Left kidney (tissue), 1 donor: ENCODE measurements at regions not wholly inside any gene's neighbourhood (a gene's known extent, or its start where the extent isn't known, plus 50 kb on each side); places are given as distances from the start of the nearest gene placed in this dataset.
A peak's percentile ranks its signal among the peaks of the same experiment; 100 is the strongest.

ENCODE experiments used
- DNase-seq: peaks from one replicate; pipeline ENCODE4 v3.0.0-alpha.2; 2013

GRCh38 chr7:94236960-94237359 is 157.7 kb upstream of the COL1A2 start:
- DNase-seq, result no peak

GRCh38 chr7:94237417-94237816 is 157.3 kb upstream of the COL1A2 start:
- DNase-seq, result no peak

DNA sequence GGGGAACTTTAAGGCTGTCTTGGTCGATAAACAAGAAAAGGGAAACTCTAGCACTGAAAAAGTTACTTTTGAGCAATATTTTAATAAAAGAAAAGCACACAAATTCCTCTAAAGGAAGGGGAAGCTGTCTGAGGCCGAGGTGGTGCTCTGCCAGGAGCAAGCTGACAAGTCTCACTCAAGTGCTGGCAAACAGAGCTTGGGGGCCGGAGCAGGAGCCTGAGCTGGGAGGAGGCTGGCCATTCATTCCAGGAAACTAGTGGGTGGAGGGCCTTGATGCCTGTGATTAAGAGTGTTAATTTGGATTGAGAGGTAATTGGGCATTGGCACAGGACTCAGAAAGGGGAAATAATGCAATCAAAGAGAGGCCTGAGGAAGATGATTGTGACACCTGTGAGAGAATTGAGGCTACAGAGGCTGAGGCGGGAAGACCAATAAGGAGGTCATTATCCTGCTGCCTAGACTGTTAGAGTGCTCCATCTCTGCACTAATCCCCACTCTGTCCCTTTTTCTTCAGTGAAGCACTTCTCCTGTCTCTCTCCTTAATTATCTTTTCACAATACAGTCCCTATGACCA is 154.9 kb upstream of the COL1A2 start:
- no peak for DNase-seq

DNA sequence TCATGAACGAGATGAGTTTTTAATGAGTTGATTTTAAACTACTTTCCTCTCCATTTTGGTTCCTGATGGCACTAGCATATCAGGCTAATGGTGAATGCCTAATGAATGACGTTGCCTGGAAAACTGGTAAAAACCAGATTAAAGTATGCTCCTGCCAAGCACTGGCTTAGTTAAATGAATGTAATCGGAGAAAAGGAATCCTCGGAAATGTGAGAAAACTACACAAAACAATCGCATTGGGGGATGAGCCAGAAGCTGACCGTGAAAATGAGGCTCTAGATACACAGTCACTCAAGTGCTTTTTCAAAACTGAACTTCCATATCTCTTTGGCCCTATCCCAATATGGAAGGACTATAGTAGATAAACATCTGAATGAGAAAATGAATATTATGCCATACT is 153.8 kb upstream of the COL1A2 start:
- no peak for DNase-seq

DNA sequence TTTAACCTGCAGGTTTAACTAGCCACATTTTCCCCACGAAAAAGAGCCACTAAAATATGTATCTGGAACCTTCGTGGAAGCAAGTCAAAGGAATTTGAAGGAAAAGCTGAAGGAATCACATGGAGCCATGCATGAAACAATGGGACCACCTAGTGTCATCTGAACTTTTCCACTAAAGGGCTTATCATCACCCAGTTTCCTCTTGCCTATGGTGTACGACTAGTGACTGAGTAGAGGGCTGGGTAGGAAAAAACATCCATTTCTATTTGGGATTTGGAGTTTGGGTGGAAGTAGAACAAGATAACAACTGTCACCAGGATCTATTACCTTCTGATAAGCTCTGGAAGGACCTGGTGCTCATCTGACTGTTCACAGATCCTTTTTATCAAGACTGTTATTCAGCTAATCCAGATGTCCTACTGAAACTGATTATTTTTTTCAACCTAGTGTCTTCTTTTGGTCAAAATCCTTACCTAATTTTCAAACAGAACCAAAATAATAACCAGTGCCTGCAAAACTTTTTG is 153.2 kb upstream of the COL1A2 start:
- DNase-seq, result no peak

DNA sequence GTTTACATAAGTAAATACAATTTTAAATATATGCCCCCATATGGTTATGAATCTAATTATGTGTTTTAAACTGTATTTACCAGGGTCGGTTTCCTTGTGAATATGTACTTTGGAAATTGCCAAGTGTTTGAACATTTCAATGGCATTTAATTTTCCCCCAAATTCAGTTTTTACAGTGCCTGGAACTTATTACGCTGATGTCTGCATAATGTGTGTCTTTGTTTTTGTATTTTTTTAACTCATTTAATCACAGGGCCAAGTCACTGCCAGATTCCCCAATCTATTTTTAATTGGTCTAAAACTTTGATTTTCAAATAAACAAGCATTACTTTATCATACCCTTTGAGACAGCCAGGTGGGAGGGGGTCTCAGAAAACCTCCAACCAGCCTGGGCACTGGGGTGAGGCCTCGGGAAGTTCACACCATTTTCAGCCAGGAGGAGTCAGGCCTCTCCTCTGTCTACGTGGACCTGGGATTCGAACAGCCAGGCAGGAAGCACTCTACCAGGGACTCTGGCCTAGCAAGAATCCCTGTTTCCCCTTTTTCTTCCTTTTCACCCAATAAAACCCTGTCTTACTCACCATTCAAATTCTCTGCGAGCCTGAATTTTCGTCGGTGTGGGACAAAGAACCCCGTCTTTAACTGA is 151.5 kb upstream of the COL1A2 start:
- no peak for DNase-seq

DNA sequence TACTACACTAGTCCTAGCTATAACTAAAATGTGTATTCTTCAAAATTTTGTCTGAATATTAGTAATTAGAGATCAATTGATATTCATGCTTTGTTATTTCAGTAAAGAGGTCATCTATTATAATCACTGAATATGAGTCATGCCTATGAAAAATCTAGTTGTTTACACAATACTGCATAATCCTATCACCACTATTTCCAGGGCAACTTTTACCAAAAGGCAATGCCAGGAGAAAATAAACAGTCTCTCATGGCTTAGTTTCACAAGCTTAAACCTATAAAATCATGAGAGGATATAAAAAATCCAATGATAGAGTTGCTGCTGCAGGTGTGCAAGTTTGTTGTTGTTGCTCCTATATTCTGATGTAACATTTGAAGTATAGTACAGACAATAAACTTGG is 149.9 kb upstream of the COL1A2 start:
- DNase-seq, result no peak

GRCh38 chr7:94245500-94245899 is 149.2 kb upstream of the COL1A2 start:
- no peak for DNase-seq

DNA sequence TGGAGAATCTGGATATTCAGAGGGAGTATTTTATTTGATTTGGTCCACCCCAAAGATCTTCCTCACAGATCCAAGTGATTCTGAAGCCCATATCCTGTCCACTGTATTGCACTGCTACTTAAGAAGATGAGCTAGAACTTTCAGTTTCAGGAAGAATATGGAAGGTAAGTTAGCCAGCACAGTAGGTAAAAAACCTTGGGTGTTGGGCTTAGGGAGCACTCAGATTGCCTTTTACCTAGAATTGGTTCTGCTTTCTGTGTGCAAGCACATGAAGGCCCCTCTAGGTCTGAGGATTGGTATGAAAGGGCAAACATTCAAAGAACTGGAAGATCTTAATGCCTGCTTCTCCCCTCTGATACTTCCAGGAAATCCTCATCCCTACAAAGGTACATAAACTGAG is 146.7 kb upstream of the COL1A2 start:
- DNase-seq, result no peak

GRCh38 chr7:94249631-94250030 is 145.1 kb upstream of the COL1A2 start:
- no peak for DNase-seq

DNA sequence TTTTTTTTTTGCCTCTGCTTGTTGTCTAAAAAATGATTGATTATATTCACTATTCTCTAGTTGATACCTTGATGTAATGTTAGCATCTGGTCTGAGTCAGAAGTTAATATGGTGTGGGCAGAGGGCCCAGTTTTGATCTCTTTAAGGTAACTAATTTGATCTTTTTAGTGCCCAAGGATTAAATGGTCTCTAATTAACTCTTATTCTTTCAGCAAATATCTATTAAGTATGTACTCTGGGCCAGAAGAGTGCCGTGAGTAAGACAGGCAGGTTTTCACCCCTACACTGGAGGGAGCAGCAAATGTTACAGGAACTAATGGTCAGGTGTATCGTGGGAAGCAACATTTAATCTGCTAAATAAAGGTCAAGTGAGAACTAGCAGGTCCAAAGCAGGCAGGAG is 144.6 kb upstream of the COL1A2 start:
- DNase-seq, result no peak

DNA sequence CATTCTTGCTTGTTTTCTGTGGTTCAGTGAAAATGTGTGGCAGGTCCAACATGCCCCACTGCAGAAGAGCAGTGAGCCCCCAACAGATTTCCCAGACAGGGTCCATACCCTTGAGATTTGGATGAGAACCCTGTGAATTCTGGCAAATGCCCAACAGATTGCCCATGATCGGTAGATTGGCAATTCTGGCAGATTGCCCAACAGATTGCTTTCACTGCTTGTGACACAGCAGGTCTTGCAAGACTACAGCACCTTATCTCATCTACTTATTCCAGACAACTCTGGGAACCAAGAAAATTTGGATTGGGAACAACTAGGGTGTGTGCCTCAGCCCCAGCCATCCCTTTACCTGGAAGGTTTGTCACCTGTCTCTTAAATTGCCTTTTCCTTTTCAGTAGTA is 143.7 kb upstream of the COL1A2 start:
- no peak for DNase-seq

DNA sequence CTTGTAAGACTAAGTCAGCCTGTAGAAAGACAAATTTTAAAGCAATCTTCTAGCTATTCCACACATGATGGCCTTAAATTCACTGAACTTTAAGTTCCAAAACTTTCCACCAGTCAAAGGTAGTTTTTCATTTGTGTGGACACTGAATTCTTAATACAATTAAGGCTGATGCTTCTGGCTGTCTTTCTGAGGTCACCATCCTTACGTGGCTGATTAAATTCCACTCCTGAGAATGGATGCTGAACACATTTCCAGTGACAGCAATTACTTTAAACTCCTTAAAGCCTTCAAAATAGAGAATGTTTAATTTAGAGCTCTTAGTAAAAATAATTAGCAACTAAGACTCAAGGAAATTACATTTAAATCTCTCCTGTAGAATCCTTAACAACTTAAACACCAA is 142.6 kb upstream of the COL1A2 start:
- no peak for DNase-seq

DNA sequence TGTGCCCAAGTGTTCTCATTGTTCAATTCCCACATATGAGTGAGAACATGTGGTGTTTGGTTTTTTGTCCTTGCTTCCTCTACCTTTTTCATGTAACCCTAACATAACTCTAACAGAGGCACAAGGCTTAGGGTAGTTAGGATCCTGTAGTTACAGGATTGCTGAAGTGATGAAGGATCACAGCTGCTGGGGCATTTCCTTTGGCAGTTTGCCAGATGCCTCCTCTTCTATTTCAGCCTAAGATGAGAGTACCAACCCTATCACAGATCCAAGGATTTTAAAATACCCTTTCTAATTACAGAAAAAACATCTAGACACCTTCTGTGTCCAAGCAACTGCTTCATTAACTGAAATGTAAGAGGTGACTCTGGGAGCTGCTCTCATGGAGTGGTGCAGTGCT is 141.7 kb upstream of the COL1A2 start:
- no peak for DNase-seq

DNA sequence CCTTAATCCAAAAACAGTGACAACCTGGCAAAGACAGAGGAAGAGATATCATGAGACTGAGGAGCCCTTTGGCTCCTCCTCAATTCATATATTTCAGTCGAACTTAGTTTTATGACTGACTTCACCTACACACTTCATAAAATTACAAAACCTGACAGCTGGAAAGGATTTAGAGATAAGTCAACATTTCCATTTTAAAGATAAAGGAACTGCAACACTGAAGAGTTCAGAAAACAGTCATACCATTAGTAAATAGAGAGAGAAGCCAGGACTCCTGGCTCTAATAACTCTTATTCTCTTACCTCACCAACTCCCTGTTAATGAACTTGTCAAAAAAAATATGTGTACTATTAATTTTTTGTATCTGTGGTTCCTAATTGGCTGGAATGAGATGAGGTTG is 141.0 kb upstream of the COL1A2 start:
- DNase-seq, result no peak

GRCh38 chr7:94258418-94259300 is 136.0 kb upstream of the COL1A2 start:
- peak; percentile 19 for DNase-seq

- no peak for DNase-seq
Measured at GRCh38 chr7:94261067-94261466, 133.6 kb upstream of the COL1A2 start.

DNA sequence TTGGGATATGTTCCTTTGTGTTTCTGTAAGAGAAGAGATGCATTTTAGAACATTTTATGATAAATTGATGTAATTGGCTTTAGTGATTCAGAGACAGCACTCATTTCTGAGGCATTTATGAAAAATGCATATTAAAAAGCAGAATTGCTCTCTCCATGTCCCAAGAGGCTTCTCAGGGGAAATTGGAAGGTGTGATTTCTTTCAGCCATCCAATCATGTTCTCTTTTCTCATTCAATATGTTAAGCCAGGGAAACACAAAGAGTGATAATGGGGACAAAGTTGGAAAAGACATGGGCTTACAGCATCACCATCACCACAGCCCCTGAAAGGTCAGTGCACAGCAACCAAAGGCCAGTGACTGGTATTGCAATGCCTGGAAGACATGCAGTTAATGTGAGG is 129.9 kb upstream of the COL1A2 start:
- no peak for DNase-seq

GRCh38 chr7:94265456-94265855 is 129.2 kb upstream of the COL1A2 start:
- no peak for DNase-seq

DNA sequence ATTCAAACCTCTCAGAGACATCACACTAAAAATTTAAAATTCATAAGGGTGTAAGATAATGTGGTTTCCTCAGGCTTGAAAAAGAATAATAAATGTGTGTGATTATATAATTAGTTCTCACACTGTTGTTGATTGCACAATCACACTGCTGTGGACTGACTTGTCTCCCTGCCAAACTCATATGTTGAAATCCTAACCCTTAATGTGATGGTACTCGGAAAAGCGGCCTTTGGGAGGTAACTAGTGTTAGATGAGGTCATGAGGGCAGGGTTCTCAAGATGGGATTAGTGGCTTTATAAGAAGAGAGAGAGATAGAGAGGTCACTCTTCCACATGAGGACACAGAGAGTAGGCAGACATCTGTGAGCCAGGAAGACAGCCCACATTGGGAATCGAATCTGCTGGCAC is 128.5 kb upstream of the COL1A2 start:
- DNase-seq, result no peak

GRCh38 chr7:94270772-94271171 is 123.9 kb upstream of the COL1A2 start:
- DNase-seq, result no peak

DNA sequence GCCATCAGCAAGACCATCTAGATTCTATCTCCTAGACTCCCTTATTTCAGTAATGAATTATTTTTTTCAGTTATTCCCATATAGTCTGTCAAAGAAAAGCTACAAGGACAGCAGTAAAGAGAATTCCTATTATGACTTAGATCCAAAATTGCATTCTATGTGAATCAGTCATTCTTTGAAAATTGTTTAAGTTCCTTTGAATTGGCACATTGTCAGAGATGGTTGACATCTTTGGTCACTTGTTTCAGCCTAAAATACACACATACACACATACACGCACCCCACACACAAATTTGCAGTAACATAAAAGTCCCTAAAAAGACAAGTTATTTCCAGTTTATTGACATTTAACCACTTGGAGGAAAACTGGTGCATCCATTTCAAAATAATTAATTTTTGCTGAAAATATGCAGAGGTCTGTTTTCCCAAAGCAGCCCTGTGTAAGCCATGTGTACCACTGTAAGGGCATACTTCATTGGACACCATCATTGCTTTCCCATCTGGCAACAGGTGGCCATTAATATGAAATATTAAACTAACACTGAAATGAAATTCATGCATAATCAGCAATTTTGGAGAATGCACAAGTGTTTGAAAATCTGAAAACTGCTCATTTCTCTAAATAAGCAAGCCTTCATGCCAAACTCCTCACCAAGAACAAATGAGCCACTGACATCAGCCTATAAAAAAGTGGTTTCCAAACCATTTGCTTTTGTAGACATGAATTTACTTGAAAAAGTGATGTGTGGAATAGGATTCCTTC is 121.7 kb upstream of the COL1A2 start:
- DNase-seq, result no peak

- no peak for DNase-seq
Measured at GRCh38 chr7:94274828-94275227, 119.9 kb upstream of the COL1A2 start.
